Astrocyte (in vitro differentiated cells and primary cell): ENCODE measurements at regions not wholly inside any gene's neighbourhood (a gene's known extent, or its start where the extent isn't known, plus 50 kb on each side); places are given as distances from the start of the nearest gene placed in this dataset.

Source experiments
- DNase-seq: peaks from one replicate; pipeline ENCODE4 v3.0.0-alpha.2; 2010; ENCODE audit warnings: low read depth
- FAIRE-seq: peaks from 2 replicates; lab custom pipeline; 2011; peaks lifted over from hg19 to GRCh38; lab: Jason Lieb, UNC
- H2AFZ ChIP-seq: 2 replicates; pipeline ENCODE4 v1.6.0; 2012; ENCODE audit warnings: low read depth, low read length, inconsistent platforms
- H3K27ac ChIP-seq: 2 replicates; pipeline ENCODE4 v1.5.1; 2011; ENCODE audit warnings: low read depth, low read length, inconsistent platforms
- H3K27me3 ChIP-seq: 2 replicates; pipeline ENCODE4 v1.6.0; 2011; ENCODE audit warnings: low read length, inconsistent platforms; ENCODE audit not compliant: insufficient read depth
- H3K36me3 ChIP-seq: 2 replicates; pipeline ENCODE4 v1.5.1; 2011; ENCODE audit warnings: low read length, inconsistent platforms; ENCODE audit not compliant: insufficient read depth
- H3K4me1 ChIP-seq: 2 replicates; pipeline ENCODE4 v1.5.1; 2011; ENCODE audit warnings: low read length, inconsistent platforms; ENCODE audit not compliant: insufficient read depth
- H3K4me2 ChIP-seq: 2 replicates; pipeline ENCODE4 v1.6.0; 2012; ENCODE audit warnings: low read length, inconsistent platforms
- H3K4me3 ChIP-seq: 2 replicates; pipeline ENCODE4 v1.5.1; 2011; ENCODE audit warnings: low read depth, mild to moderate bottlenecking, low read length, inconsistent platforms; ENCODE audit not compliant: insufficient read depth
- H3K79me2 ChIP-seq: 2 replicates; pipeline ENCODE4 v1.6.0; 2012; ENCODE audit warnings: mild to moderate bottlenecking, low read length, inconsistent platforms; ENCODE audit not compliant: insufficient read depth
- H3K9ac ChIP-seq: 2 replicates; pipeline ENCODE4 v1.6.0; 2012; ENCODE audit warnings: mild to moderate bottlenecking, low read length, inconsistent platforms
- H3K9me3 ChIP-seq: 2 replicates; pipeline ENCODE4 v1.5.1; 2012; ENCODE audit warnings: low read depth, mild to moderate bottlenecking, low read length, inconsistent platforms; ENCODE audit not compliant: insufficient read depth
- H4K20me1 ChIP-seq: 2 replicates; pipeline ENCODE4 v1.6.0; 2012; ENCODE audit warnings: low read length, inconsistent platforms; ENCODE audit not compliant: insufficient read depth
- H3K27ac Mint-ChIP-seq: one replicate; pipeline ENCODE4 v1.8.0; 2021; ENCODE audit warnings: mild to moderate bottlenecking, mixed read lengths; ENCODE audit not compliant: unreplicated experiment
- H3K27me3 Mint-ChIP-seq: one replicate; pipeline ENCODE4 v1.8.0; 2021; ENCODE audit warnings: low read depth, mixed read lengths; ENCODE audit not compliant: unreplicated experiment
- H3K36me3 Mint-ChIP-seq: one replicate; pipeline ENCODE4 v1.8.0; 2021; ENCODE audit warnings: low read depth, mixed read lengths; ENCODE audit not compliant: unreplicated experiment
- H3K4me1 Mint-ChIP-seq: one replicate; pipeline ENCODE4 v1.8.0; 2021; ENCODE audit warnings: low read depth, mixed read lengths; ENCODE audit not compliant: unreplicated experiment
- H3K4me3 Mint-ChIP-seq: one replicate; pipeline ENCODE4 v1.8.0; 2021; ENCODE audit warnings: mild to moderate bottlenecking, moderate library complexity, mixed read lengths; ENCODE audit not compliant: unreplicated experiment
- H3K9me3 Mint-ChIP-seq: one replicate; pipeline ENCODE4 v1.8.0; 2021; ENCODE audit warnings: mild to moderate bottlenecking, mixed read lengths; ENCODE audit not compliant: unreplicated experiment
- EZH2 ChIP-seq: IDR thresholded peaks from 2 replicates; pipeline ENCODE4 v1.6.1; 2012; ENCODE audit warnings: mild to moderate bottlenecking, low read length, inconsistent platforms; ENCODE audit not compliant: insufficient read depth
- TF ChIP-seq, protein P1 (sequence below): IDR thresholded peaks from 2 replicates; pipeline ENCODE4 v1.5.1; 2011; ENCODE audit warnings: low read depth, mild to moderate bottlenecking, inconsistent platforms, low read length, moderate library complexity; ENCODE audit not compliant: insufficient read depth

DNA sequence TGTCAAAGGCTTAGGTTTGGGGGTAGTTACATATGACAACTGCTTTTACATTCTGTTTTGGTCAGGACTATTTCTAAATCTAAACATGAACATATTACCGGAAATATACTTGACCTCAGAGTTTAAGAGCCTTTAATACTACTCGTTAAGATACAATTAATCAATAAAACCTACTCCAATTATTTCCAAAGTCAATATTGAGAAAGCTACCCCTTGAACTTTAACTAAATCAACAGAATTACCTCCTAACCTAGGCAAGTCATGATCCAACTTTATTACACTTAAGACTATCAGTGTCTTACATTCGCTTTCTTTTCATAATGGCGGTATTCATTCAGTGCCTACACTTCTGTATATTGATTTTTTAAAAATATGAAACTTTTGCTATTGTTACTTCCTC, 107.7 kb downstream of the RAP2B start:
- no peaks in the 10 kb centered on the region for H3K36me3 Mint-ChIP-seq
- Histone ChIP-seq H4K20me1 (no peaks in the 10 kb centered on the region), H3K9ac (no peak overlapping the region), H2AFZ (no peak overlapping the region), H3K79me2 (no peaks in the 10 kb centered on the region), H3K9me3 (no peaks in the 10 kb centered on the region), H3K27ac (no peak overlapping the region), H3K27me3 (no peaks in the 10 kb centered on the region), H3K36me3 (no peaks in the 10 kb centered on the region), H3K4me3 (no peak overlapping the region), H3K4me2 (no peak overlapping the region), H3K4me1 (no peaks in the 10 kb centered on the region)
- H3K4me1 Mint-ChIP-seq: peaks cover 8% of the 10 kb centered on the region
- FAIRE-seq (no peak), DNase-seq (no peak)
- H3K27ac Mint-ChIP-seq: no peak overlapping the region
- H3K4me3 Mint-ChIP-seq: no peak overlapping the region
- TF ChIP-seq, protein P1, sequence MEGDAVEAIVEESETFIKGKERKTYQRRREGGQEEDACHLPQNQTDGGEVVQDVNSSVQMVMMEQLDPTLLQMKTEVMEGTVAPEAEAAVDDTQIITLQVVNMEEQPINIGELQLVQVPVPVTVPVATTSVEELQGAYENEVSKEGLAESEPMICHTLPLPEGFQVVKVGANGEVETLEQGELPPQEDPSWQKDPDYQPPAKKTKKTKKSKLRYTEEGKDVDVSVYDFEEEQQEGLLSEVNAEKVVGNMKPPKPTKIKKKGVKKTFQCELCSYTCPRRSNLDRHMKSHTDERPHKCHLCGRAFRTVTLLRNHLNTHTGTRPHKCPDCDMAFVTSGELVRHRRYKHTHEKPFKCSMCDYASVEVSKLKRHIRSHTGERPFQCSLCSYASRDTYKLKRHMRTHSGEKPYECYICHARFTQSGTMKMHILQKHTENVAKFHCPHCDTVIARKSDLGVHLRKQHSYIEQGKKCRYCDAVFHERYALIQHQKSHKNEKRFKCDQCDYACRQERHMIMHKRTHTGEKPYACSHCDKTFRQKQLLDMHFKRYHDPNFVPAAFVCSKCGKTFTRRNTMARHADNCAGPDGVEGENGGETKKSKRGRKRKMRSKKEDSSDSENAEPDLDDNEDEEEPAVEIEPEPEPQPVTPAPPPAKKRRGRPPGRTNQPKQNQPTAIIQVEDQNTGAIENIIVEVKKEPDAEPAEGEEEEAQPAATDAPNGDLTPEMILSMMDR: no peak
- no peak for TF ChIP-seq EZH2
- no peaks in the 10 kb centered on the region for H3K27me3 Mint-ChIP-seq
- peaks cover 7% of the 10 kb centered on the region for H3K9me3 Mint-ChIP-seq

DNA sequence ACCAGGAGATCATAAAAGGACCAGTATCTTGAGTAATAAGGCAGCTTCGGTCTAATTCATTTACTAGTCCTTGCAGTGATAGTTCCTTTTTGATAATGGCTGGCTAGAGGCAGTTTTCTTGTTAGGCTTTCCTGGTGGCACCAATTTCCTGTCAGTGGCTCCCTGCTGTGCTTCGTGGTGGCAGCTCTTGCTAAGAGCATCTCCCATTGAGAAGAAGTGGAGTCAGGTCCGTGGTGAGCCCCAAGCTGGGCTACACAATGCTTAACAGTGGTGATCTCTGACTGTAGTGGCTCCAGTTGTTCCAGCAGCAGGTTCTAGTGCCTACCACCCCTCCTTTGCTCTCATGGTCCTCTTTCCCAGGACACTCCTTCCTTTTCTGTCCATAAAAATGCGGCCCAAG, 111.2 kb downstream of the RAP2B start:
- Mint-ChIP-seq H3K4me3 (no peak overlapping the region), H3K27ac (peak overlapping the region; percentile 75), H3K9me3 (peaks cover under 1% of the 10 kb centered on the region), H3K27me3 (no peaks in the 10 kb centered on the region), H3K4me1 (peaks cover 16% of the 10 kb centered on the region), H3K36me3 (no peaks in the 10 kb centered on the region)
- Histone ChIP-seq H3K79me2 (no peaks in the 10 kb centered on the region), H3K36me3 (no peaks in the 10 kb centered on the region), H3K9me3 (no peaks in the 10 kb centered on the region), H3K9ac (no peak overlapping the region), H3K27me3 (no peaks in the 10 kb centered on the region), H3K27ac (no peak overlapping the region), H3K4me3 (no peak overlapping the region), H3K4me1 (no peaks in the 10 kb centered on the region), H3K4me2 (no peak overlapping the region), H2AFZ (no peak overlapping the region), H4K20me1 (no peaks in the 10 kb centered on the region)
- TF ChIP-seq EZH2: no peak
- TF ChIP-seq, protein P1: no peak
- DNase-seq: no peak
- FAIRE-seq: no peak

DNA sequence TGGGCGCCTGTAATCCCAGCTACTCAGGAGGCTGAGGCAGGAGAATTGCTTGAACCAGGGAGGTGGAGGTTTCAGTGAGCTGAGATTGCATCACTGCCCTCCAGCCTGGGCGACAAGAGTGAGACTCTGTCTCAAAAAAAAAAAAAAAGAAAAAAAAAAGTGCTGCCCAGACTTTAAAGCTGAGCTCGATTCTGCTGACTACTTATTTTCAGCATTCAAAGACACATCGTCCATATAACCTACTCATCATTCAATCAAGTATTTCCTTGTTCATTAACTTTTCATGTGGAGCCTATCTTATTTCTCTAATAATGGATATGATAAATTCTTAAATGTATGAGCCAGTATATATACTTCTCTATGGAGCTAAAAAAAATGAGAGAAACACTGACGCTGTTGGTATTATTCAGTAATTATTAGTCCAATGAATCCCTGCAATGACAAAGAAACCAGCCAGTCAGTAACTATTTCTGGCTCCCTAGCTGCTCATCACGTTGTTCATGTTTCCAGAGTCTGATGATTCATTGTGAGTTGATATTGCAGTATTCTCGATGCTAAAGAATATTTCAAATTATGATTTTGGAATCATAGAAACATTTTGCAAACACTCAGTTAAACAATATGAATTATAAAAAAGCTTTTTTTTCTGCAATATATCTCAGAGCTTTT, 111.9 kb downstream of the RAP2B start:
- FAIRE-seq (peak; percentile 47), DNase-seq (no peak)
- Mint-ChIP-seq H3K36me3 (no peaks in the 10 kb centered on the region), H3K4me1 (peaks cover 16% of the 10 kb centered on the region), H3K9me3 (no peaks in the 10 kb centered on the region), H3K27ac (peak overlapping the region; percentile 75), H3K27me3 (no peaks in the 10 kb centered on the region), H3K4me3 (no peak overlapping the region)
- Histone ChIP-seq H3K27ac (no peak overlapping the region), H3K4me2 (peak overlapping the region; percentile 19), H4K20me1 (no peaks in the 10 kb centered on the region), H2AFZ (no peak overlapping the region), H3K9ac (no peak overlapping the region), H3K4me3 (no peak overlapping the region), H3K79me2 (no peaks in the 10 kb centered on the region), H3K27me3 (no peaks in the 10 kb centered on the region), H3K9me3 (no peaks in the 10 kb centered on the region), H3K4me1 (no peaks in the 10 kb centered on the region), H3K36me3 (no peaks in the 10 kb centered on the region)
- no peak for TF ChIP-seq EZH2
- TF ChIP-seq, protein P1: no peak
